CD14-positive monocyte (primary cell): ENCODE measurements at regions not wholly inside any gene's neighbourhood (a gene's known extent, or its start where the extent isn't known, plus 50 kb on each side); places are given as distances from the start of the nearest gene placed in this dataset.

Experiments
- DNase-seq, 3 donors: peaks; one replicate each; pipeline ENCODE4 v3.0.0-alpha.2; 2011 to 2022
- H2AFZ ChIP-seq: 2 replicates; pipeline ENCODE4 v1.6.0; 2012; ENCODE audit warnings: mild to moderate bottlenecking, low read depth, low read length, inconsistent platforms; ENCODE audit not compliant: insufficient read depth, poor library complexity, severe bottlenecking
- H3K27ac ChIP-seq, 2 donors: 1 replicate in 1 of 2; 2 replicates in 1 of 2; pipeline ENCODE4 v1.5.1; 2012 to 2013; ENCODE audit warnings: low read length in 2 of 2, control low read depth in 1 of 2, inconsistent platforms in 1 of 2, low read depth in 1 of 2, mild to moderate bottlenecking in 1 of 2
- H3K27me3 ChIP-seq, 2 donors: one replicate each; pipeline versions ENCODE4 v1.6.0 to v1.6.1; 2011 to 2013; ENCODE audit warnings: low read length in 2 of 2; ENCODE audit not compliant: control insufficient read depth in 2 of 2, insufficient read depth in 2 of 2
- H3K36me3 ChIP-seq, 2 donors: replicated peaks in 1 of 2; 1 replicate in 1 of 2; 2 replicates in 1 of 2; pipeline versions ENCODE4 v1.5.1 to v1.6.1; 2012 to 2013; ENCODE audit warnings: low read length in 2 of 2, control low read depth in 1 of 2, inconsistent platforms in 1 of 2, mild to moderate bottlenecking in 1 of 2; ENCODE audit not compliant: insufficient read depth in 2 of 2, control insufficient read depth in 1 of 2
- H3K4me1 ChIP-seq, 2 donors: 1 replicate in 1 of 2; 2 replicates in 1 of 2; pipeline versions ENCODE4 v1.5.1 to v1.6.1; 2012 to 2013; ENCODE audit warnings: low read length in 2 of 2, control low read depth in 1 of 2, inconsistent platforms in 1 of 2, mild to moderate bottlenecking in 1 of 2, moderate library complexity in 1 of 2; ENCODE audit not compliant: insufficient read depth in 2 of 2, control insufficient read depth in 1 of 2
- H3K4me2 ChIP-seq: replicated peaks from 2 replicates; pipeline ENCODE3; 2012; ENCODE audit warnings: low read length, moderate library complexity, mild to moderate bottlenecking; ENCODE audit not compliant: poor library complexity, severe bottlenecking; ENCODE audit errors: extremely low read depth
- H3K4me3 ChIP-seq, 3 experiments: fragments of 200-600 bp in 1 of 3; sonication (generic) in 1 of 3; replicated peaks in 1 of 3; 1 replicate in 2 of 3; 2 replicates in 1 of 3; pipeline ENCODE4 v1.5.1; 2011 to 2013; ENCODE audit warnings: low read length in 3 of 3, mild to moderate bottlenecking in 3 of 3, control low read depth in 2 of 3, low read depth in 2 of 3, inconsistent platforms in 1 of 3, moderate library complexity in 1 of 3
- H3K79me2 ChIP-seq: 2 replicates; pipeline ENCODE4 v1.6.0; 2012; ENCODE audit warnings: mild to moderate bottlenecking, control low read depth, inconsistent platforms, low read length, moderate library complexity; ENCODE audit not compliant: insufficient read depth
- H3K9ac ChIP-seq: 2 replicates; pipeline ENCODE4 v1.6.0; 2017; ENCODE audit warnings: low read length, mild to moderate bottlenecking; ENCODE audit not compliant: insufficient read depth, poor library complexity, severe bottlenecking
- H3K9me3 ChIP-seq, 2 donors: replicated peaks in 1 of 2; 1 replicate in 1 of 2; 2 replicates in 1 of 2; pipeline versions ENCODE4 v1.5.1 to v1.6.1; 2012 to 2013; ENCODE audit warnings: low read length in 2 of 2, control low read depth in 1 of 2; ENCODE audit not compliant: control insufficient read depth in 1 of 2, insufficient read depth in 1 of 2
- H4K20me1 ChIP-seq: 2 replicates; pipeline ENCODE4 v1.6.0; 2012; ENCODE audit warnings: mild to moderate bottlenecking, low read length, control low read depth, moderate library complexity; ENCODE audit not compliant: insufficient read depth
- H3K27ac Mint-ChIP-seq, 7 donors: one replicate each; pipeline ENCODE4 v1.8.0; 2020; ENCODE audit warnings: mild to moderate bottlenecking in 7 of 7, mixed read lengths in 7 of 7, moderate library complexity in 6 of 7, inconsistent platforms in 2 of 7
- H3K27me3 Mint-ChIP-seq, 3 donors: one replicate each; pipeline ENCODE4 v1.8.0; 2021 to 2022; ENCODE audit warnings: low read depth in 3 of 3, mild to moderate bottlenecking in 3 of 3, mixed read lengths in 3 of 3, moderate library complexity in 3 of 3, inconsistent platforms in 1 of 3
- H3K36me3 Mint-ChIP-seq, 2 donors: one replicate each; pipeline ENCODE4 v1.8.0; 2020; ENCODE audit warnings: mixed read lengths in 2 of 2, inconsistent platforms in 1 of 2, mild to moderate bottlenecking in 1 of 2
- H3K4me1 Mint-ChIP-seq: one replicate; pipeline ENCODE4 v1.8.0; 2020; ENCODE audit warnings: mild to moderate bottlenecking, mixed read lengths
- H3K4me3 Mint-ChIP-seq, 2 donors: one replicate each; pipeline ENCODE4 v1.8.0; 2020; ENCODE audit warnings: mild to moderate bottlenecking in 2 of 2, mixed read lengths in 2 of 2, moderate library complexity in 1 of 2
- H3K9me3 Mint-ChIP-seq, 7 donors: one replicate each; pipeline ENCODE4 v1.8.0; 2020 to 2022; ENCODE audit warnings: mixed read lengths in 7 of 7, mild to moderate bottlenecking in 6 of 7, moderate library complexity in 6 of 7, inconsistent platforms in 2 of 7
- WGBS: methylation state at CpG from one replicate; pipeline ENCODE4 v1.1.5; 2013; ENCODE audit warnings: missing lambda C conversion rate; ENCODE audit not compliant: insufficient coverage; 5-methylcytosine and 5-hydroxymethylcytosine counted together
- intact Hi-C, 2 donors: fragments of 100-400 bp; cut with micrococcal nuclease; formaldehyde crosslinking; loops; one replicate each; pipeline versions ENCODE4 v1.15.0 to v1.15.1; 2023
- TF ChIP-seq, protein P1 (sequence below): fragments of 200-600 bp; IDR thresholded peaks from one replicate; pipeline ENCODE4 v1.8.0; 2022; ENCODE audit warnings: antibody characterized with exemption, mild to moderate bottlenecking

DNA sequence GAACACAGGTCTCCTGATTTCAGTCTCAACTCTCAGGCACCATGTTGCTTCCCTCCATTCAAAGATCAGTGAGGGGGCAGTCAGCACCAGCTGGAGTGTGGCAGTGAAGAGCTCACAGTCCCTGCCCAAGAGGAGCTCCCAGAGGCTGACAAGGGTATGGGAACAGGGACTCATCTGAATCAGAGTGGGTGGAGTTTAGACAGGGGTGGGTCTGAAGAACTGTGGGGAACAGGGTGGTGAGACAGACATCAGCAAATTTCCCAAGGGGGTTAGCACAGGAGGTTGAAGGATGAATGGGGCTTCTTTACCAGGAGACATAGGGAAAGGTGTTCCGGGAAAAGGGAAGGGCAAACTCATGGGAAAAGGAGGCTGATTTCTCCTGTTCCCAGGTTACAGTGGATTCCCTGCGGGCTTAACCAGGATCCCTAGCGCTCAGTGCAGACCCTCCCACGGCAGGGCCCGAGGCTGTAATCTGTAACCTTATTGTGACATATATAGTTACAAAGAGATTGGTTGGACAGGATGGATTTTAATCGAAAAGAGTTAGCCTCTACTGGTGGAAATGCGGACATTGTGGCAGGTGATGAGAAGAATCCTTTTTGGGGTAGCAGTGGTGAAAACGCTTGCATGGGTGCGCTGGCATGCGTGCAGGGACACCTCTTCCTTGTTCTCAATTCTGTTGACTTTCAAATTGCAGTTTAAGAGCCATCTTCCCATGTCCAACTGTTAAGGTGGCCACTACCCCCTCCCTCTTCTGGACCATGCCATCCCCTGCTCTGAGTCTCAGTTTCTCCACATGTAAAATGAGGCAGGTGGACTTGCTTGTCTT is 160.3 kb downstream of the SMAD6 start:
- Histone ChIP-seq H3K4me1 (peaks cover 23 to 28% of the 10 kb centered on the region in 2 donors), H3K27me3 (no peaks in the 10 kb centered on the region), H3K4me2 (no peak overlapping the region), H3K27ac (no peak overlapping the region), H3K9ac (no peak overlapping the region), H3K36me3 (peaks cover 0 to 3% of the 10 kb centered on the region in 2 donors), H3K4me3 (no peak overlapping the region), H3K9me3 (no peaks in the 10 kb centered on the region), H2AFZ (peak overlapping the region; percentile 42), H3K79me2 (no peaks in the 10 kb centered on the region), H4K20me1 (no peaks in the 10 kb centered on the region)
- 93% methylated on average over 7 of the region's 10 CpGs for WGBS
- intact Hi-C loops: loop anchor here in 1 of 2 donors (5.0 kb wide), 1 partner anchor 70 kb away; no protein-coding TSS in a partner anchor
- TF ChIP-seq, protein P1, sequence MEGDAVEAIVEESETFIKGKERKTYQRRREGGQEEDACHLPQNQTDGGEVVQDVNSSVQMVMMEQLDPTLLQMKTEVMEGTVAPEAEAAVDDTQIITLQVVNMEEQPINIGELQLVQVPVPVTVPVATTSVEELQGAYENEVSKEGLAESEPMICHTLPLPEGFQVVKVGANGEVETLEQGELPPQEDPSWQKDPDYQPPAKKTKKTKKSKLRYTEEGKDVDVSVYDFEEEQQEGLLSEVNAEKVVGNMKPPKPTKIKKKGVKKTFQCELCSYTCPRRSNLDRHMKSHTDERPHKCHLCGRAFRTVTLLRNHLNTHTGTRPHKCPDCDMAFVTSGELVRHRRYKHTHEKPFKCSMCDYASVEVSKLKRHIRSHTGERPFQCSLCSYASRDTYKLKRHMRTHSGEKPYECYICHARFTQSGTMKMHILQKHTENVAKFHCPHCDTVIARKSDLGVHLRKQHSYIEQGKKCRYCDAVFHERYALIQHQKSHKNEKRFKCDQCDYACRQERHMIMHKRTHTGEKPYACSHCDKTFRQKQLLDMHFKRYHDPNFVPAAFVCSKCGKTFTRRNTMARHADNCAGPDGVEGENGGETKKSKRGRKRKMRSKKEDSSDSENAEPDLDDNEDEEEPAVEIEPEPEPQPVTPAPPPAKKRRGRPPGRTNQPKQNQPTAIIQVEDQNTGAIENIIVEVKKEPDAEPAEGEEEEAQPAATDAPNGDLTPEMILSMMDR: no peak
- H3K9me3 Mint-ChIP-seq: peaks cover 0 to 4% (median 0%) of the 10 kb centered on the region in 7 donors
- peak overlapping the region in 1 of 2 donors; percentile 49 for H3K4me3 Mint-ChIP-seq
- peaks cover 15 to 21% of the 10 kb centered on the region in 2 donors for H3K36me3 Mint-ChIP-seq
- peaks cover 35% of the 10 kb centered on the region for H3K4me1 Mint-ChIP-seq
- peak in 1 of 3 donors; percentile 23 for DNase-seq
- peaks cover 0 to 2% (median 1%) of the 10 kb centered on the region in 3 donors for H3K27me3 Mint-ChIP-seq
- peak overlapping the region in 2 of 7 donors; percentile 53 to 79 for H3K27ac Mint-ChIP-seq

- H2AFZ ChIP-seq: peak overlapping the region; percentile 42
- Mint-ChIP-seq H3K4me1 (peaks cover 35% of the 10 kb centered on the region), H3K9me3 (peaks cover 0 to 4% (median 0%) of the 10 kb centered on the region in 7 donors), H3K27ac (peak overlapping the region in 2 of 7 donors; percentile 60 to 79), H3K4me3 (peak overlapping the region in 1 of 2 donors; percentile 49), H3K27me3 (peaks cover 0 to 2% (median 1%) of the 10 kb centered on the region in 3 donors), H3K36me3 (peaks cover 15 to 21% of the 10 kb centered on the region in 2 donors)
- no peak overlapping the region for H3K27ac ChIP-seq
- H3K9me3 ChIP-seq: no peaks in the 10 kb centered on the region
- H3K79me2 ChIP-seq: no peaks in the 10 kb centered on the region
- H4K20me1 ChIP-seq: no peaks in the 10 kb centered on the region
- DNase-seq: peak; percentile 74 to 91 (median 78)
- H3K4me1 ChIP-seq: peaks cover 23 to 28% of the 10 kb centered on the region in 2 donors
- no peak overlapping the region for H3K4me3 ChIP-seq
- TF ChIP-seq, protein P1: peak; percentile 95
- 0% methylated on average over 4 of the region's 9 CpGs for WGBS
- no peak overlapping the region for H3K4me2 ChIP-seq
- intact Hi-C loops: loop anchor here in 1 of 2 donors (5.0 kb wide), 1 partner anchor 71 kb away; no protein-coding TSS in a partner anchor
- peaks cover 0 to 3% of the 10 kb centered on the region in 2 donors for H3K36me3 ChIP-seq
- no peak overlapping the region for H3K9ac ChIP-seq
- H3K27me3 ChIP-seq: no peaks in the 10 kb centered on the region
Measured at GRCh38 chr15:66862940-66863335, 160.9 kb downstream of the SMAD6 start.
